ENCODE measurements at regions not wholly inside any gene's neighbourhood (a gene's known extent, or its start where the extent isn't known, plus 50 kb on each side); places are given as distances from the start of the nearest gene placed in this dataset.

GRCh38 chr18:11247381-11247970 is 98.1 kb upstream of the PIEZO2 start:
- FAIRE-seq (no peak), DNase-seq (ENCODE audit: extremely low spot score, insufficient read length, low read depth) (no peak)

- FAIRE-seq (no peak), DNase-seq (ENCODE audit: extremely low spot score, insufficient read length, low read depth) (no peak)
Observed at GRCh38 chr18:11246495-11247300, 97.3 kb upstream of the PIEZO2 start.

- DNase-seq (ENCODE audit: extremely low spot score, insufficient read length, low read depth) (no peak), FAIRE-seq (no peak)
Observed at GRCh38 chr18:11245879-11246278, 96.5 kb upstream of the PIEZO2 start.

GRCh38 chr18:11237484-11237883 is 88.1 kb upstream of the PIEZO2 start:
- FAIRE-seq (no peak), DNase-seq (ENCODE audit: extremely low spot score, insufficient read length, low read depth) (no peak)

DNA sequence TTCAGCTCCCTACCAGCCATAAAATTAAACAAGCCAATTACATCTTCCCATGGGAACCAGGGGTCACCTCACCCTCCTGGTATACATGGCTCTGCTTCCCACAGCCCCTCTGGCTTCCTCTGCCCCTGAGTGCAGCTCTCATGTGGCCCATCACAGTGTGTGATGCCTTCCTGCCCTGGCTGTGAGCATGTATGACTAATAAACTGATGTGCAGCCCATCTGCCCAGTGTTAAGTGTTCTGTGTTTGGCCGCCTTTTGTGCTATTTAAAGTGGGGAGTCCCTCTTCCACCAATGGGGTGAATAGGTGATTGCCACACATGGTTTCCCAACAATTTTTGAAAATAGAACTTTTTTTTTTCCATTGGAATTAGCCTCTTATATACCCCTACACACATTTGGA is 87.7 kb upstream of the PIEZO2 start:
- FAIRE-seq (no peak), DNase-seq (ENCODE audit: extremely low spot score, insufficient read length, low read depth) (no peak)

GRCh38 chr18:11224153-11224552 is 74.8 kb upstream of the PIEZO2 start:
- DNase-seq (ENCODE audit: extremely low spot score, insufficient read length, low read depth) (no peak), FAIRE-seq (no peak)

DNA sequence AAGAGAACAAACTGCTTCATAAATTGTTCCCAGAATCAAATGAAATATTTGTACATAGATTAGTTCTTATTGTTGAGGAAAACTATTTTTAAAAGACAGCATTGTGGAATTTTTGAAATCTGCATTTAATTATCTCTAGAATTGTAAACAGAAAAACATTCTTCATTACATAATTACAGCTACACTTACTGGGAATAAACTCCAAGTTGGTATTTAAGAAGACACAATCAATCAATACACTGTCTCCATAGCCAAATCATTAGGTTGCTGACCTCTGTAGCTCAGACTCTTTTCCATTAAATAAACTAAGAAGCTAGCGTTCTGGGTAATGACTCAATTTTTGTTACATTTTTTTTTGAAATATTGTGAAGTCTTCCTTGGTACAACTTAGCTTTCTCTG is 70.2 kb upstream of the PIEZO2 start:
- no peak for DNase-seq (ENCODE audit: extremely low spot score, insufficient read length, low read depth)

DNA sequence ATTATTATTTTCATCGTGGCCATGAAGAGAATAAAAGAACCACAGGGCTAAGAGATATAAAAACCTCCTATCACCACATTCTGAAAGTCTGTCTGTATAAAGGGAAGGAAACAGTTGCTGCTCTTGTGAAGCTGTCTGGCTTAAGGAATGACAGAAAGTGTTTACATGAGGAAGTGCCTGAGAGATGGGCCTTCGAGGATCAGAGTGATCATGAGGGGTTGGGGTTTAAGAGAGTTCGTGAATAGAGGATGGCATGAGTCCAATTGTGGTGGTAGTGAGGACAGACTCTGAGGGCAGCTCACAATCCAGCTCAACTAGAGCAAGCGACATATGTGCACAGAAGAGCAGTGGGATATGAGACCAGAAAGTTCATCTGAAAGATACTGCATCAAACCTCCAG is 65.8 kb upstream of the PIEZO2 start:
- FAIRE-seq (no peak), DNase-seq (ENCODE audit: extremely low spot score, insufficient read length, low read depth) (no peak)

More for the DNA sequence above, 70.2 kb upstream of the PIEZO2 start:
- no peak for FAIRE-seq

GRCh38 chr18:11204020-11204419 is 54.7 kb upstream of the PIEZO2 start:
- FAIRE-seq (no peak), DNase-seq (ENCODE audit: extremely low spot score, insufficient read length, low read depth) (no peak)

GRCh38 chr18:11199477-11199876 is 50.1 kb upstream of the PIEZO2 start:
- no peak for DNase-seq (ENCODE audit: extremely low spot score, insufficient read length, low read depth)
- FAIRE-seq = no peak
